ENCODE measurements at regions not wholly inside any gene's neighbourhood (a gene's known extent, or its start where the extent isn't known, plus 50 kb on each side); places are given as distances from the start of the nearest gene placed in this dataset.

GRCh38 chr10:81704596-81704995, 170.4 kb upstream of the NRG3 start:
- no peaks in the 10 kb centered on the region for H3K4me1 ChIP-seq
- intact Hi-C loops (cut with DNase I; ENCODE audit: low total_unique reads): no loop called here
- DNase-seq: no peak
- no peak for TF ChIP-seq CTCF (IDR thresholded peaks at IDR 0.05)
- no peak for TF ChIP-seq POLR2A (IDR thresholded peaks at IDR 0.05)
- no peak overlapping the region for H3K27ac ChIP-seq
- peaks cover 0 to 4% of the 10 kb centered on the region in 2 donors for H3K36me3 ChIP-seq
- no peaks in the 10 kb centered on the region for H3K27me3 ChIP-seq
- H3K9me3 ChIP-seq: no peaks in the 10 kb centered on the region
- H3K4me3 ChIP-seq: no peak overlapping the region

- Histone ChIP-seq H3K4me1 (no peaks in the 10 kb centered on the region), H3K27me3 (no peaks in the 10 kb centered on the region), H3K27ac (no peak overlapping the region), H3K4me3 (no peak overlapping the region), H3K36me3 (peaks cover 0 to 4% of the 10 kb centered on the region in 2 donors), H3K9me3 (no peaks in the 10 kb centered on the region)
- intact Hi-C loops (cut with DNase I; ENCODE audit: low total_unique reads): no loop called here
- no peak for DNase-seq
- TF ChIP-seq POLR2A (IDR thresholded peaks at IDR 0.05) (no peak), CTCF (IDR thresholded peaks at IDR 0.05) (no peak)
Observed at GRCh38 chr10:81708416-81708815, 166.6 kb upstream of the NRG3 start.

- Histone ChIP-seq H3K9me3 (no peaks in the 10 kb centered on the region), H3K4me3 (no peak overlapping the region), H3K4me1 (no peaks in the 10 kb centered on the region), H3K27me3 (no peaks in the 10 kb centered on the region), H3K36me3 (peaks cover 0 to 4% of the 10 kb centered on the region in 2 donors), H3K27ac (no peak overlapping the region)
- no peak for DNase-seq
- TF ChIP-seq CTCF (IDR thresholded peaks at IDR 0.05) (no peak), POLR2A (IDR thresholded peaks at IDR 0.05) (no peak)
- intact Hi-C loops (cut with DNase I; ENCODE audit: low total_unique reads): no loop called here
Observed at GRCh38 chr10:81708929-81709328, 166.1 kb upstream of the NRG3 start.

- intact Hi-C loops (cut with DNase I; ENCODE audit: low total_unique reads): no loop called here
- TF ChIP-seq CTCF (IDR thresholded peaks at IDR 0.05) (no peak), POLR2A (IDR thresholded peaks at IDR 0.05) (no peak)
Observed at GRCh38 chr10:81722399-81722798, 152.6 kb upstream of the NRG3 start.

GRCh38 chr10:81724431-81724830, 150.6 kb upstream of the NRG3 start:
- Histone ChIP-seq H3K4me1 (no peaks in the 10 kb centered on the region), H3K27ac (no peak overlapping the region), H3K36me3 (no peaks in the 10 kb centered on the region), H3K4me3 (no peak overlapping the region), H3K27me3 (no peaks in the 10 kb centered on the region), H3K9me3 (no peaks in the 10 kb centered on the region)
- intact Hi-C loops (cut with DNase I; ENCODE audit: low total_unique reads): no loop called here
- DNase-seq: no peak
- TF ChIP-seq CTCF (IDR thresholded peaks at IDR 0.05): no peak
- no peak for TF ChIP-seq POLR2A (IDR thresholded peaks at IDR 0.05)

More at GRCh38 chr10:81722399-81722798, 152.6 kb upstream of the NRG3 start:
- no peaks in the 10 kb centered on the region for H3K27me3 ChIP-seq
- H3K9me3 ChIP-seq: no peaks in the 10 kb centered on the region
- no peak overlapping the region for H3K27ac ChIP-seq
- H3K36me3 ChIP-seq: no peaks in the 10 kb centered on the region
- no peaks in the 10 kb centered on the region for H3K4me1 ChIP-seq
- H3K4me3 ChIP-seq: no peak overlapping the region
- DNase-seq: no peak

Data from uterus (tissue), 3 donors.